HG03175 (cell line): ENCODE measurements at regions not wholly inside any gene's neighbourhood (a gene's known extent, or its start where the extent isn't known, plus 50 kb on each side); places are given as distances from the start of the nearest gene placed in this dataset.

Experiments
- ATAC-seq: cut with Tn5 transposase; IDR thresholded peaks from one replicate; pipeline ENCODE4 v1.9.1; 2021; ENCODE audit warnings: mild to moderate bottlenecking, moderate library complexity; ENCODE audit not compliant: unreplicated experiment

GRCh38 chr2:43057742-43058725 is 168.4 kb downstream of the ZFP36L2 start:
- ATAC-seq: no peak

GRCh38 chr2:43057026-43057741 is 169.2 kb downstream of the ZFP36L2 start:
- no peak for ATAC-seq

- no peak for ATAC-seq
These were observed 170.4 kb downstream of the ZFP36L2 start for GRCh38 chr2:43055985-43056384.

GRCh38 chr2:43055086-43055912 is 171.1 kb downstream of the ZFP36L2 start:
- ATAC-seq: no peak

- ATAC-seq: no peak
These were observed 172.0 kb downstream of the ZFP36L2 start for GRCh38 chr2:43054367-43054766.

GRCh38 chr2:43052944-43053306 is 173.5 kb downstream of the ZFP36L2 start:
- ATAC-seq: no peak

GRCh38 chr2:43052204-43052943 is 174.0 kb downstream of the ZFP36L2 start:
- no peak for ATAC-seq

- ATAC-seq: no peak
These were observed 175.1 kb downstream of the ZFP36L2 start for GRCh38 chr2:43051338-43051737.

- no peak for ATAC-seq
These were observed 175.5 kb downstream of the ZFP36L2 start for GRCh38 chr2:43050866-43051265.

- ATAC-seq: no peak
These were observed 176.3 kb downstream of the ZFP36L2 start for GRCh38 chr2:43049836-43050801.

GRCh38 chr2:43047187-43047780 is 179.1 kb downstream of the ZFP36L2 start:
- no peak for ATAC-seq

GRCh38 chr2:43045866-43046265 is 180.5 kb downstream of the ZFP36L2 start:
- no peak for ATAC-seq

- ATAC-seq: no peak
These were observed 182.2 kb downstream of the ZFP36L2 start for GRCh38 chr2:43044093-43044681.

- no peak for ATAC-seq
These were observed 182.9 kb downstream of the ZFP36L2 start for GRCh38 chr2:43043553-43043870.

- no peak for ATAC-seq
These were observed 184.6 kb downstream of the ZFP36L2 start for GRCh38 chr2:43041661-43042360.

- ATAC-seq: no peak
These were observed 185.2 kb downstream of the ZFP36L2 start for GRCh38 chr2:43041173-43041591.

- no peak for ATAC-seq
These were observed 186.1 kb downstream of the ZFP36L2 start for GRCh38 chr2:43040084-43040854.
